Liver (tissue), 8 donors: ENCODE measurements at regions not wholly inside any gene's neighbourhood (a gene's known extent, or its start where the extent isn't known, plus 50 kb on each side); places are given as distances from the start of the nearest gene placed in this dataset.

Source experiments
- DNase-seq: peaks from one replicate; pipeline ENCODE4 v3.0.0-alpha.2; 2017; ENCODE audit warnings: low spot score
- H3K27ac ChIP-seq, 2 donors: one replicate each; pipeline ENCODE4 v1.7.0; 2013; ENCODE audit warnings: inconsistent platforms in 2 of 2, low read length in 2 of 2, control low read depth in 1 of 2, low read depth in 1 of 2, mild to moderate bottlenecking in 1 of 2
- H3K27me3 ChIP-seq, 4 donors: one replicate each; pipeline versions ENCODE4 v1.6.1 to v1.7.0; 2013; ENCODE audit warnings: low read length in 3 of 4, inconsistent platforms in 1 of 4, mild to moderate bottlenecking in 1 of 4, moderate library complexity in 1 of 4; ENCODE audit not compliant: control insufficient read depth in 4 of 4, insufficient read depth in 4 of 4
- H3K36me3 ChIP-seq, 4 donors: one replicate each; pipeline versions ENCODE4 v1.6.1 to v1.7.0; 2013; ENCODE audit warnings: low read length in 3 of 4, mild to moderate bottlenecking in 3 of 4, low read depth in 1 of 4, moderate library complexity in 1 of 4; ENCODE audit not compliant: control insufficient read depth in 4 of 4, insufficient read depth in 3 of 4
- H3K4me1 ChIP-seq, 4 donors: one replicate each; pipeline versions ENCODE4 v1.6.1 to v1.7.0; 2013; ENCODE audit warnings: low read length in 3 of 4, mild to moderate bottlenecking in 3 of 4, moderate library complexity in 1 of 4; ENCODE audit not compliant: control insufficient read depth in 4 of 4, insufficient read depth in 4 of 4
- H3K4me3 ChIP-seq, 3 donors: one replicate each; pipeline versions ENCODE4 v1.6.1 to v1.7.0; 2013; ENCODE audit warnings: low read length in 3 of 3, control low read depth in 1 of 3, low read depth in 1 of 3, mild to moderate bottlenecking in 1 of 3
- H3K9ac ChIP-seq, 2 donors: one replicate each; pipeline ENCODE4 v1.7.0; 2013; ENCODE audit warnings: low read length in 2 of 2, mild to moderate bottlenecking in 2 of 2, moderate library complexity in 2 of 2, control low read depth in 1 of 2, low read depth in 1 of 2
- H3K9me3 ChIP-seq, 4 donors: one replicate each; pipeline versions ENCODE4 v1.6.1 to v1.7.0; 2013; ENCODE audit warnings: low read length in 3 of 4; ENCODE audit not compliant: control insufficient read depth in 4 of 4
- EGR1 ChIP-seq, 2 donors: IDR thresholded peaks; 2 replicates each; pipeline ENCODE4 v1.6.1; 2016 to 2018; ENCODE audit warnings: antibody characterized with exemption in 2 of 2, low read depth in 2 of 2
- FOXA1 ChIP-seq: IDR thresholded peaks from 2 replicates; pipeline ENCODE4 v1.6.1; 2016; ENCODE audit warnings: antibody characterized with exemption
- FOXA2 ChIP-seq: IDR thresholded peaks from 2 replicates; pipeline ENCODE4 v1.6.1; 2016; ENCODE audit warnings: antibody characterized with exemption
- HNF4A ChIP-seq, 2 donors: conservative IDR thresholded peaks; 2 replicates each; pipeline ENCODE4 v1.6.1; 2016; ENCODE audit warnings: antibody characterized with exemption in 2 of 2, mild to moderate bottlenecking in 2 of 2
- HNF4G ChIP-seq: IDR thresholded peaks from 2 replicates; pipeline ENCODE4 v1.6.1; 2016; ENCODE audit warnings: antibody characterized with exemption
- JUND ChIP-seq, 2 donors: IDR thresholded peaks; 2 replicates each; pipeline ENCODE4 v1.6.1; 2016; ENCODE audit warnings: antibody characterized with exemption in 2 of 2
- NR2F2 ChIP-seq: IDR thresholded peaks from 2 replicates; pipeline ENCODE4 v1.6.1; 2016; ENCODE audit warnings: antibody characterized with exemption
- RAD21 ChIP-seq, 2 donors: IDR thresholded peaks; 2 replicates each; pipeline ENCODE4 v1.6.1; 2016; ENCODE audit warnings: antibody characterized with exemption in 2 of 2, mild to moderate bottlenecking in 2 of 2
- SP1 ChIP-seq: IDR thresholded peaks from 2 replicates; pipeline ENCODE4 v1.6.1; 2018; ENCODE audit warnings: antibody characterized with exemption, mild to moderate bottlenecking
- TAF1 ChIP-seq: conservative IDR thresholded peaks from 2 replicates; pipeline ENCODE4 v1.6.1; 2016; ENCODE audit warnings: antibody characterized with exemption, mild to moderate bottlenecking
- YY1 ChIP-seq: IDR thresholded peaks from 2 replicates; pipeline ENCODE4 v1.6.1; 2016; ENCODE audit warnings: antibody characterized with exemption, mild to moderate bottlenecking
- whole genome bisulfite sequencing: extraction: QIAGEN DNeasy Blood & Tissue Kit; methylation state at CpG from one replicate; pipeline ENCODE4 v1.1.7; 2013; 5-methylcytosine and 5-hydroxymethylcytosine counted together
- TF ChIP-seq, protein P1 (sequence below): IDR thresholded peaks from 2 replicates; pipeline ENCODE4 v1.6.1; 2016; ENCODE audit warnings: antibody characterized with exemption
- TF ChIP-seq, protein P2 (sequence below): IDR thresholded peaks from 2 replicates; pipeline ENCODE4 v1.6.1; 2016; ENCODE audit warnings: antibody characterized with exemption
- TF ChIP-seq, protein P3 (sequence below): fragments of 150-350 bp; IDR thresholded peaks from 2 replicates; pipeline ENCODE4 v1.5.1; 2017; ENCODE audit warnings: improper control_type of control experiment, low read depth, low read length; ENCODE audit not compliant: missing input control
- TF ChIP-seq, protein P4 (sequence below): IDR thresholded peaks from 2 replicates; pipeline ENCODE4 v1.6.1; 2016; ENCODE audit warnings: antibody characterized with exemption, mild to moderate bottlenecking
- TF ChIP-seq, protein P5 (sequence below): IDR thresholded peaks from 2 replicates; pipeline ENCODE4 v1.6.1; 2016; ENCODE audit warnings: antibody characterized with exemption
- donor health status: healthy.
- donor health status: healthy.
- donor health status: healthy.
- donor health status: healthy.
- donor health status: healthy.

DNA sequence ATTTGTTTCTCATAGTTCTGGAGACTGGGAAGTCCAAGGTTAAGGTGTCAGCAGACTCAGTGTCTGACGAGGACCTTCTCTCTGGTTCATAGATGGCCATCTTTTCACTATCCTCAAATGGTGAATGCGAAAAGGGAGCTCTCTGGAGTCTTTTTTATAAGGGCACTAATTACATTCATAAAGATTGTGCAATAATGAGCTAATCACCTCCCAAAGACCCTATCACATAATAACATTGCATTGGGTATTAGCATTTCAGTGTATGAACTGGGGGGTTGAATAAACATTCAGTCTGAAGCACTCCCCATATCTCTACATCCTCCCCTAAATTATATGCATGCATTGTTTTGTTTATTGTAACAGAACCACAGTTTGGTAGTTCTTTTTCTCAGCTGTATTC is 1086.5 kb downstream of the CDH11 start (continued):
- TF ChIP-seq, protein P1, sequence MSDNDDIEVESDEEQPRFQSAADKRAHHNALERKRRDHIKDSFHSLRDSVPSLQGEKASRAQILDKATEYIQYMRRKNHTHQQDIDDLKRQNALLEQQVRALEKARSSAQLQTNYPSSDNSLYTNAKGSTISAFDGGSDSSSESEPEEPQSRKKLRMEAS = no peak
- no peak for TF ChIP-seq HNF4G
- no peak for TF ChIP-seq HNF4A (conservative IDR thresholded peaks at IDR 0.05)
- TF ChIP-seq TAF1 = no peak

DNA sequence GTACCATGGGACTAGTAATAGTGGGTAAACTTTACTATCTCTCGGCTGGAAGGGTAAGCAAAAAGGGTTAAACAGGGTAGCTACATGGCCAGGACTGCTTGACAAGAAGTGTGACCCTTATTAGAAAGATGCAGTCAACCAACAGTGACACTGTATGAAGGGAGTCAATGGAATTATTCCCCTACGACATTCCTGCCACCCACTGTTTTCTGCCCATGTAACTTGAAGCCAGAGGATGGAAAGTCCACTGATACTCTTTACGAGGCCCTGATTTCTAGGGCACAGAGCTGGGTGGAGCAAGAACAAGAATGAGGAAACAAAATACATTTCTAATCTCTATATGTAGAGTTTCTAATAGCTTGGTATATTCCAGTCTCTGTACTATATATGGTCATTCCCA is 1102.5 kb downstream of the CDH11 start:
- no peaks in the 10 kb centered on the region for H3K9me3 ChIP-seq
- H3K4me1 ChIP-seq = no peaks in the 10 kb centered on the region
- no peak overlapping the region for H3K4me3 ChIP-seq
- no peaks in the 10 kb centered on the region for H3K36me3 ChIP-seq
- H3K27me3 ChIP-seq = peaks cover 0 to 2% (median 0%) of the 10 kb centered on the region in 4 donors
- no peak overlapping the region for H3K9ac ChIP-seq
- TF ChIP-seq, protein P2, sequence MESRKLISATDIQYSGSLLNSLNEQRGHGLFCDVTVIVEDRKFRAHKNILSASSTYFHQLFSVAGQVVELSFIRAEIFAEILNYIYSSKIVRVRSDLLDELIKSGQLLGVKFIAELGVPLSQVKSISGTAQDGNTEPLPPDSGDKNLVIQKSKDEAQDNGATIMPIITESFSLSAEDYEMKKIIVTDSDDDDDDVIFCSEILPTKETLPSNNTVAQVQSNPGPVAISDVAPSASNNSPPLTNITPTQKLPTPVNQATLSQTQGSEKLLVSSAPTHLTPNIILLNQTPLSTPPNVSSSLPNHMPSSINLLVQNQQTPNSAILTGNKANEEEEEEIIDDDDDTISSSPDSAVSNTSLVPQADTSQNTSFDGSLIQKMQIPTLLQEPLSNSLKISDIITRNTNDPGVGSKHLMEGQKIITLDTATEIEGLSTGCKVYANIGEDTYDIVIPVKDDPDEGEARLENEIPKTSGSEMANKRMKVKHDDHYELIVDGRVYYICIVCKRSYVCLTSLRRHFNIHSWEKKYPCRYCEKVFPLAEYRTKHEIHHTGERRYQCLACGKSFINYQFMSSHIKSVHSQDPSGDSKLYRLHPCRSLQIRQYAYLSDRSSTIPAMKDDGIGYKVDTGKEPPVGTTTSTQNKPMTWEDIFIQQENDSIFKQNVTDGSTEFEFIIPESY = no peak
- TF ChIP-seq NR2F2 (no peak), HNF4A (conservative IDR thresholded peaks at IDR 0.05) (no peak), FOXA1 (no peak), RAD21 (IDR thresholded peaks at IDR 0.05) (no peak), EGR1 (IDR thresholded peaks at IDR 0.05; ENCODE audit: low read depth in 2 of 2) (no peak), SP1 (no peak), FOXA2 (no peak), HNF4G (no peak), TAF1 (no peak), JUND (IDR thresholded peaks at IDR 0.05) (no peak), YY1 (no peak)
- TF ChIP-seq, protein P3, sequence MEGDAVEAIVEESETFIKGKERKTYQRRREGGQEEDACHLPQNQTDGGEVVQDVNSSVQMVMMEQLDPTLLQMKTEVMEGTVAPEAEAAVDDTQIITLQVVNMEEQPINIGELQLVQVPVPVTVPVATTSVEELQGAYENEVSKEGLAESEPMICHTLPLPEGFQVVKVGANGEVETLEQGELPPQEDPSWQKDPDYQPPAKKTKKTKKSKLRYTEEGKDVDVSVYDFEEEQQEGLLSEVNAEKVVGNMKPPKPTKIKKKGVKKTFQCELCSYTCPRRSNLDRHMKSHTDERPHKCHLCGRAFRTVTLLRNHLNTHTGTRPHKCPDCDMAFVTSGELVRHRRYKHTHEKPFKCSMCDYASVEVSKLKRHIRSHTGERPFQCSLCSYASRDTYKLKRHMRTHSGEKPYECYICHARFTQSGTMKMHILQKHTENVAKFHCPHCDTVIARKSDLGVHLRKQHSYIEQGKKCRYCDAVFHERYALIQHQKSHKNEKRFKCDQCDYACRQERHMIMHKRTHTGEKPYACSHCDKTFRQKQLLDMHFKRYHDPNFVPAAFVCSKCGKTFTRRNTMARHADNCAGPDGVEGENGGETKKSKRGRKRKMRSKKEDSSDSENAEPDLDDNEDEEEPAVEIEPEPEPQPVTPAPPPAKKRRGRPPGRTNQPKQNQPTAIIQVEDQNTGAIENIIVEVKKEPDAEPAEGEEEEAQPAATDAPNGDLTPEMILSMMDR = no peak
- TF ChIP-seq, protein P4, sequence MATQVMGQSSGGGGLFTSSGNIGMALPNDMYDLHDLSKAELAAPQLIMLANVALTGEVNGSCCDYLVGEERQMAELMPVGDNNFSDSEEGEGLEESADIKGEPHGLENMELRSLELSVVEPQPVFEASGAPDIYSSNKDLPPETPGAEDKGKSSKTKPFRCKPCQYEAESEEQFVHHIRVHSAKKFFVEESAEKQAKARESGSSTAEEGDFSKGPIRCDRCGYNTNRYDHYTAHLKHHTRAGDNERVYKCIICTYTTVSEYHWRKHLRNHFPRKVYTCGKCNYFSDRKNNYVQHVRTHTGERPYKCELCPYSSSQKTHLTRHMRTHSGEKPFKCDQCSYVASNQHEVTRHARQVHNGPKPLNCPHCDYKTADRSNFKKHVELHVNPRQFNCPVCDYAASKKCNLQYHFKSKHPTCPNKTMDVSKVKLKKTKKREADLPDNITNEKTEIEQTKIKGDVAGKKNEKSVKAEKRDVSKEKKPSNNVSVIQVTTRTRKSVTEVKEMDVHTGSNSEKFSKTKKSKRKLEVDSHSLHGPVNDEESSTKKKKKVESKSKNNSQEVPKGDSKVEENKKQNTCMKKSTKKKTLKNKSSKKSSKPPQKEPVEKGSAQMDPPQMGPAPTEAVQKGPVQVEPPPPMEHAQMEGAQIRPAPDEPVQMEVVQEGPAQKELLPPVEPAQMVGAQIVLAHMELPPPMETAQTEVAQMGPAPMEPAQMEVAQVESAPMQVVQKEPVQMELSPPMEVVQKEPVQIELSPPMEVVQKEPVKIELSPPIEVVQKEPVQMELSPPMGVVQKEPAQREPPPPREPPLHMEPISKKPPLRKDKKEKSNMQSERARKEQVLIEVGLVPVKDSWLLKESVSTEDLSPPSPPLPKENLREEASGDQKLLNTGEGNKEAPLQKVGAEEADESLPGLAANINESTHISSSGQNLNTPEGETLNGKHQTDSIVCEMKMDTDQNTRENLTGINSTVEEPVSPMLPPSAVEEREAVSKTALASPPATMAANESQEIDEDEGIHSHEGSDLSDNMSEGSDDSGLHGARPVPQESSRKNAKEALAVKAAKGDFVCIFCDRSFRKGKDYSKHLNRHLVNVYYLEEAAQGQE = no peak
- TF ChIP-seq, protein P1 = no peak
- TF ChIP-seq, protein P5, sequence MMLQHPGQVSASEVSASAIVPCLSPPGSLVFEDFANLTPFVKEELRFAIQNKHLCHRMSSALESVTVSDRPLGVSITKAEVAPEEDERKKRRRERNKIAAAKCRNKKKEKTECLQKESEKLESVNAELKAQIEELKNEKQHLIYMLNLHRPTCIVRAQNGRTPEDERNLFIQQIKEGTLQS = no peak
- DNase-seq = no peak
- 56% methylated on average over 3 of the region's 3 CpGs for WGBS
- H3K27ac ChIP-seq = no peak overlapping the region
